Stromal cell of bone marrow (primary cell): ENCODE measurements at regions not wholly inside any gene's neighbourhood (a gene's known extent, or its start where the extent isn't known, plus 50 kb on each side); places are given as distances from the start of the nearest gene placed in this dataset.
"Not testable (repeated sequence)": the region's sequence is repeated elsewhere in the genome, so short reads cannot be mapped to it uniquely, and the experiment has no call there.

Experiments used
- DNase-seq: peaks from one replicate; pipeline ENCODE4 v3.0.0-alpha.2; 2012; ENCODE audit warnings: low read depth

DNA sequence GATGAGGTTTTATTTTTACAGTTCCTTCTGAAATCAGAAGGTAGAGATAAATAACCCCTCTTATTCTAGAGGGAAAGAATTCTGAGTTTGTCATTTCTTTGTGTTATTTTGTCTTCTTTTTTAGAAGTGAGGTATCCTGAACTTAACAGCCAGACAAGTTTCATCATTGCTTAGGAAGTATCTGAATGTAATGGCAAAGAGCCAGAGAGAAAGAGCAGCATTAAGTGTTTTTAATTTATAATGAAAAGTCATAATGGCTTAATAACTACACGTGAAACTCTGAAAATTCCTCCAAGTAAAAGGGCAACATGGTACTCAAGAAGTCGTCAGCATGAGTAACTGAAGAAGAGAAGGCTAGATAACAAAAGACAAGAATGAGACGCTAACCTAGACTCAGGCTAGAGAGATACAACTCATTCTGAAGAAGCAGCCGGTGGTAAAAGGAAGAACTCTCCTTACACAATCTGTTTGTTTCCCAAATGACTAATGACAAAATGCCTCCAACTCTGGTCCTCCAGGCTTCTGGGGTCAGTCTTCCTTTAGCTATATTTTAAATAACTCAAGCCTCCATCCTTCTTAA, 116.2 kb upstream of the NECTIN3 start:
- no peak for DNase-seq

DNA sequence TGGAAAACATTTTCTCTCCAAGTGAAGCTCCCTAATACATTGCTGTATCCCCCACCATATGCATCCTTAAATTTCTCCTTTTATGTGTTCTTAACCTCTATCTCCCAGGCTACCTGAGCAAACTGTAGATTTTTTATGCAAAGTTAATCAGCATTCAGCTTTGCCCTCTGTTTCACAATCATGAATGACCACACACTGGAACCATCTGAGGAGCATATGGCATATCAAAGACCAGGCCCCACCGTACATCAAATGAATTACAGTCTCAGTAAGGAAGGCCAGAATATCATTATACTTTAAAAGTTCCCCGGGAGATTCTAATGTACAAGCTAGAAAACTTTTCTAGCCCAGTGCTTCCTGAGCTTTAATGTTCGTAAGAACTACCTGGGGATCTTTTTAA, 115.5 kb upstream of the NECTIN3 start:
- no peak for DNase-seq

- DNase-seq = no peak
Observed at GRCh38 chr3:110957247-110958025, 114.2 kb upstream of the NECTIN3 start.

GRCh38 chr3:110958313-110959147, 113.1 kb upstream of the NECTIN3 start:
- no peak for DNase-seq

GRCh38 chr3:110965976-110966375, 105.6 kb upstream of the NECTIN3 start:
- DNase-seq = no peak

DNA sequence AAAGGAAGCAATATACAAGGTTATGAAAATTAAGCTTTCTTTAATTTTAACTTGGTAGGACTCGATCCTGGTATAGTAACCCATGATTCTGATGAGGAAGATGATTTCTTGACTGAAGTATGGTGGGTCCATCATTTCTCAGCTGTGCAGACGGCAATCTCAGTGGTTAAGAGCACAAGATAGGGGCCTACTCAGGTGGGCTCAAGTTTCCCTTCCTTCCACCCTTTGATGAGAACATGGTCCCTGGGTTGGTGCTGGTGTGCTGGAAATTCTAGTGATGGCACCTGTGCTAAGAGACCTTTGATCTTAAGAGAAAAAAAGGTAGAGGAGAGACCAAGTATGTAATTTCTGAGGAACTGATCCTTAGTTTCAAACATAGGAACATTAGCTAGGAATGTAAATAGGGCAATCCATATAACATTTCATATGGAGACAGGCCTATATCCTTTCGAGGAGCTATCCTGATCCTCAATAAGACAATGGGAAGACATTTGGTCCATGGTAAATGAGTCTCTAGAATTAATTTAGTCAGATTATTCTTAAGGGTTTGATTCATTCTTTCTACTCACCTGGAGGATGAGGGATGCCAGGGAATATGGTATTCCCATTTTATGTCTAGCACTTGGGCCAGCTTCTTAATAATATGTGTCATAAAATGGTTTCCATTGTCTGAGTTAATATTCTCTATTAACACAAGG, 104.5 kb upstream of the NECTIN3 start:
- no peak for DNase-seq

DNA sequence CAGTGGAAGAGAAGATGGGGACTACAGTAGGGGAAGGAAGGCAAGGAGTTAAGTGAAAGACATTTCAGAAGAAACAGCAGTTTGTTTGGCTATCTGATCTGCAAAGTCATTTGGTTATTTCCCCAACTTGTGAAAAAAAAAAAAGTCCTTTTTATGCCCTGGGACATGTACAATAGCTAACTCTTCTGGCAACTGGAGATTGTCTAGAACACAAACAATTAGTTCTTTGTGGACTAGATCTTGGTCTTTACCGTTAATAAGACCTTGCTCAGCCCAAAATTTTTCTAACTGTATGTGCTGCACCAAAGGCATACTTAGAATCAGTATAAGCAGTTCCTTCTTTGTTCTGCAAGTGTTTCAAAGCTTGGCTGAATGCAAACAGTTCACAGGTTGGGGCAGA, 103.5 kb upstream of the NECTIN3 start:
- no peak for DNase-seq

DNA sequence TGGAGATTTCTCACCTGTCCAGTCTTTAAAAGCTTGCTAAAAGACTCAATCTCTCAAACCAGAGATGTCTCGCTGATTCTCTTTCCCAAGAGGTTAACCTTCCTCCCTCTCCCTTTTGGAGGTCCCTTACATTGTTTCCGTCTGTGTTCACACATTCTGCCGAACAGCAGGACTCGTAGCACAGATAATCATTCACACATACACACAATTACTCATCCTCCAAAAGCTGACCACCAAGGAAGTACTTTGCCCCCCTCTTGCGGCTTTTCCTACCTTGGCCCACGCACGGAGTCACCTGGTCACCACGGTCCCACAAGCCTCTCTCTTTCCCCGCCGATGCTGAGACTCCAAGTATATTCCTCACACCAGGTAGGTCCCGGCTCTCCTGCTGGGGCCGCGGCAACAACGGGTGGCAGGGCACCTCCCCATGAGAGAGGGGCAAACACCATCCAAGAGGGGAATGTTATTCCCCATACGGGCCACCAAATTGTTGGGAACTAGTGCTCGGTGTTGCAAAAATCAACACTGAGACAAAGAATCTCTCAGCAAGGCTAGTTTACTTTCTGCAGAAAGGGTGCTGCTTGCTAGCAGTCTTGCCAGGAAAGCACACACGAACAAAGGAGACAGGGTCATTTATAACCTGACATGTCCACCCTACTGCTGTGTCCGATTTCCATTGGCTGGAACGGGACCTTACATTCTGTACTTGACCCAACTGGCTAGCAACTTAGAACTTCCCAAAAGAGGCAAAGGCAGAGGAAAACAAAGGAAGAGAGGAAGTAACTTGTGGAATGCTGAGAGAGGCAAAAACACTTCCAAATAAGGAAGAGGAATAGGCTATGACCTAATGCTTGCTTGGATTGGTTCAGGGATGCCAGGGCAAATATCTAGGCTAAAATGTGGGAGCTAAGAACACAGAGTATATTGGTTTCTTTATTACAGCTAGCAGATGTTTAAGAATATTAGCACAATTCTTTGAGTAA, 102.1 kb upstream of the NECTIN3 start:
- no peak for DNase-seq

DNA sequence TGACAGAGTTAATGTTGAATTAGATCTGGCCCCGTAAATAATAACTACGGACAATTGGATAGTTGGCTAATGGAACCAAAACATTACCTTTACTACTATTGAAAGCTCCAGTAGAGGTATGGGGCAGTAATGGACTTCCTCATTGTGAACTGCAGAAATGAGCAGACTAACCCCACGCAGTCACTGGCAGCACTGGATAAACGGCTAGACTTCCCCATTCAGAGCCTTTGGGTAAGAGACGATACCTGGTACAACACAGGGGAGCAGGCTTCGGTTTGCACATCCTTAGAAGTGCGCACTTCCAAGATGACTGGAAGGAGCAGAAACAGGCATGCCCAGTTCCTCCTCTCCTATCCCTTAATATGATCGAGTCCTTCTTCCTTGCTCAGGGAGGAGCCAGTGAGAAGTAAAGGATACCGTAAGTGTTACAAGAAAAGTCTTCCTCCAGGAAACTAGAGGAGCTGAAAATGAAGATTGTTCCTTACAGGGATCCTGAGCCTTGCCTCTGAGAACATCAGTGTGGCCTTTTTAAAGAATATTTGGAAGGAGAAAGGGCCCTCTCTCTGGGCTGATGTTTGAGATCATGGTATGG, 100.5 kb upstream of the NECTIN3 start:
- DNase-seq = no peak

- no peak for DNase-seq
Observed at GRCh38 chr3:110973263-110973895, 98.2 kb upstream of the NECTIN3 start.

GRCh38 chr3:110974902-110975301, 96.7 kb upstream of the NECTIN3 start:
- no peak for DNase-seq

- DNase-seq = no peak
Observed at GRCh38 chr3:110984456-110985250, 87.0 kb upstream of the NECTIN3 start.

DNA sequence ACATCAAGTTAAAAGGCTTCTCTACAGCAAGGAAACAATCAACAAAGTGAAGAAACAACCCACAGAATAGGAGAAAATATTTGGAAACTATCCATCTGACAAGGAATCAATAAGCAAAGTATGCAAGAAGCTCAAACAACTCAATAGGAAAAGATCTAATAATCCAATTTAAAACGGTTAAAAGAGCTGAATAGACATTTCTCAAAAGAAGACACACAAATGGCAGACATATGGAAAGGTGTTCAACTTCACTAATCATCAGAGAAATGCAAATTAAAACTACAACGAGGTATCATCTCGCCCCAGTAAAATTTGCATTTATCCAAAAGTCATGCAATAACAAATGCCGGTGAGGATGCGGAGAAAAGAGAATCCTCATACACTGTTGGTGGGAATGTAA, 82.2 kb upstream of the NECTIN3 start:
- DNase-seq = no peak

- DNase-seq = peak; percentile 3
Observed at GRCh38 chr3:110995461-110996231, 76.0 kb upstream of the NECTIN3 start.

- DNase-seq = not testable (repeated sequence)
Observed at GRCh38 chr3:110998766-110999165, 72.8 kb upstream of the NECTIN3 start.

DNA sequence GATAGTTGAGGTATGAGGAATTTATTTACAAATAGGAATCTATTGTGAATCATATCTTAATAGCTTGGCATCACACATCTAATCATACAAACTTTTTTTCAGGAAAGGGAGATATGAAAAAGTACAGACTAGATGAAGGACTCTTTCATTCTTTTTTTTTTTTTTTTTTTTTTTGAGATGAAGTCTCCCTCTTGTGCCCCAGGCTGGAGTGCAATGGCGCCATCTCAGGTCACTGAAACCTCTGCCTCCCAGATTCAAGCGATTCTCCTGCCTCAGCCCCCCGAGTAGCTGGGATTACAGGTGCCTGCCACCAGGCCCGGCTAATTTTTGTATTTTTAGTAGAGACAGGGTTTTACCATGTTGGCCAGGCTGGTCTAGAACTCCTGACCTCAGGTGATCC, 65.1 kb upstream of the NECTIN3 start:
- not testable (repeated sequence) for DNase-seq

GRCh38 chr3:111012388-111013248, 59.0 kb upstream of the NECTIN3 start:
- no peak for DNase-seq
